Right kidney (tissue), 1 donor: ENCODE measurements at regions not wholly inside any gene's neighbourhood (a gene's known extent, or its start where the extent isn't known, plus 50 kb on each side); places are given as distances from the start of the nearest gene placed in this dataset.
"Not testable (repeated sequence)": the region's sequence is repeated elsewhere in the genome, so short reads cannot be mapped to it uniquely, and the experiment has no call there.

Source experiments
- DNase-seq: peaks from one replicate; pipeline ENCODE4 v3.0.0-alpha.2; 2016

GRCh38 chr1:238628110-238628509 lies 737.4 kb upstream of the ZP4 start:
- no peak for DNase-seq

GRCh38 chr1:238624776-238625175 lies 734.1 kb upstream of the ZP4 start:
- no peak for DNase-seq

GRCh38 chr1:238621405-238621804 lies 730.7 kb upstream of the ZP4 start:
- no peak for DNase-seq

- no peak for DNase-seq
These were observed 728.9 kb upstream of the ZP4 start for GRCh38 chr1:238619652-238620051.

- DNase-seq, result no peak
These were observed 720.7 kb upstream of the ZP4 start for GRCh38 chr1:238611406-238611805.

GRCh38 chr1:238608144-238608543 lies 717.4 kb upstream of the ZP4 start:
- no peak for DNase-seq

GRCh38 chr1:238606896-238607295 lies 716.2 kb upstream of the ZP4 start:
- no peak for DNase-seq

GRCh38 chr1:238606457-238606856 lies 715.7 kb upstream of the ZP4 start:
- DNase-seq, result no peak

GRCh38 chr1:238604357-238604756 lies 713.6 kb upstream of the ZP4 start:
- DNase-seq, result no peak

GRCh38 chr1:238601604-238602003 lies 710.9 kb upstream of the ZP4 start:
- not testable (repeated sequence) for DNase-seq

- no peak for DNase-seq
These were observed 706.0 kb upstream of the ZP4 start for GRCh38 chr1:238596703-238597102.

- DNase-seq, result peak; percentile 11
These were observed 701.9 kb upstream of the ZP4 start for GRCh38 chr1:238592621-238593020.

GRCh38 chr1:238589843-238590435 lies 699.2 kb upstream of the ZP4 start:
- DNase-seq, result no peak

- DNase-seq, result no peak
These were observed 692.1 kb upstream of the ZP4 start for GRCh38 chr1:238582816-238583215.

GRCh38 chr1:238581332-238581731 lies 690.6 kb upstream of the ZP4 start:
- DNase-seq, result no peak

- DNase-seq, result no peak
These were observed 678.0 kb upstream of the ZP4 start for GRCh38 chr1:238568735-238569134.

GRCh38 chr1:238562341-238562740 lies 671.6 kb upstream of the ZP4 start:
- no peak for DNase-seq

GRCh38 chr1:238558746-238559145 lies 668.0 kb upstream of the ZP4 start:
- DNase-seq, result no peak

GRCh38 chr1:238558156-238558555 lies 667.4 kb upstream of the ZP4 start:
- DNase-seq, result no peak

GRCh38 chr1:238552271-238552670 lies 661.5 kb upstream of the ZP4 start:
- DNase-seq, result peak; percentile 6

- no peak for DNase-seq
These were observed 658.4 kb upstream of the ZP4 start for GRCh38 chr1:238549137-238549536.

- DNase-seq, result no peak
These were observed 655.4 kb upstream of the ZP4 start for GRCh38 chr1:238546118-238546517.

GRCh38 chr1:238537641-238538040 lies 646.9 kb upstream of the ZP4 start:
- DNase-seq, result no peak

- no peak for DNase-seq
These were observed 639.6 kb upstream of the ZP4 start for GRCh38 chr1:238530209-238530851.

GRCh38 chr1:238517711-238518110 lies 627.0 kb upstream of the ZP4 start:
- DNase-seq, result no peak
